Ovary (tissue), 7 donors: ENCODE measurements at regions not wholly inside any gene's neighbourhood (a gene's known extent, or its start where the extent isn't known, plus 50 kb on each side); places are given as distances from the start of the nearest gene placed in this dataset.
A peak's percentile ranks its signal among the peaks of the same experiment; 100 is the strongest.

Experiments
- DNase-seq, 5 donors: peaks; one replicate each; pipeline ENCODE4 v3.0.0-alpha.2; 2019 to 2020
- H3K27ac ChIP-seq, 2 donors: fragments of 200-600 bp; one replicate each; pipeline versions ENCODE4 v1.5.1 to v1.8.0; 2019 to 2022
- H3K27me3 ChIP-seq: fragments of 200-600 bp; one replicate; pipeline ENCODE4 v1.8.0; 2022
- H3K36me3 ChIP-seq: fragments of 200-600 bp; sonication (generic); one replicate; pipeline ENCODE4 v1.5.1; 2019
- H3K4me1 ChIP-seq: one replicate; pipeline ENCODE4 v1.8.1; 2013; ENCODE audit warnings: mild to moderate bottlenecking, moderate library complexity; ENCODE audit not compliant: insufficient read depth
- H3K4me3 ChIP-seq: fragments of 200-600 bp; sonication (generic); one replicate; pipeline ENCODE4 v1.5.1; 2017
- H3K9me3 ChIP-seq, 2 donors: fragments of 200-600 bp in 1 of 2; sonication (generic) in 1 of 2; one replicate each; pipeline versions ENCODE4 v1.5.1 to v1.8.1; 2013 to 2019; ENCODE audit warnings: mild to moderate bottlenecking in 1 of 2, moderate library complexity in 1 of 2
- CTCF ChIP-seq, 3 donors: fragments of 450-650 bp in 2 of 3; fragments of 200-600 bp in 1 of 3; IDR thresholded peaks; one replicate each; pipeline versions ENCODE4 v1.5.1 to v1.8.0; 2016 to 2022; ENCODE audit warnings: antibody characterized with exemption in 3 of 3, mild to moderate bottlenecking in 1 of 3
- EP300 ChIP-seq: sonication (generic); formaldehyde crosslinking; IDR thresholded peaks from one replicate; pipeline ENCODE4 v1.6.1; 2017; ENCODE audit warnings: antibody characterized with exemption
- POLR2A ChIP-seq: fragments of 450-650 bp; IDR thresholded peaks from one replicate; pipeline ENCODE4 v1.6.1; 2017; ENCODE audit warnings: antibody characterized with exemption, mild to moderate bottlenecking, moderate library complexity
- WGBS, 3 donors: extraction: QIAGEN DNeasy Blood & Tissue Kit in 1 of 3; methylation state at CpG; one replicate each; pipeline versions ENCODE4 v1.1.5 to v1.1.7; 2013 to 2017; 5-methylcytosine and 5-hydroxymethylcytosine counted together
- intact Hi-C, 4 donors: fragments of 100-400 bp; cut with DNase I; formaldehyde crosslinking; loops; one replicate each; pipeline versions ENCODE4 v1.11.0 to v1.15.1; 2022 to 2023
- donor health status: DM: no; HTN: no; CAD: no; lungs with moderate emphysema.
- donor health status: DM: no; HTN: no; CAD: no.
- donor health status: Bipolar disorder and iron deficiency.
- donor health status: DM: no; HTN: no; CAD: no.
- donor health status: DM: yes; HTN: yes; CAD: no.

GRCh38 chr17:34710226-34710625 lies 130.8 kb downstream of the TMEM132E start:
- Histone ChIP-seq H3K36me3 (no peaks in the 10 kb centered on the region), H3K9me3 (no peaks in the 10 kb centered on the region), H3K4me3 (no peak overlapping the region), H3K4me1 (no peaks in the 10 kb centered on the region), H3K27ac (no peak overlapping the region), H3K27me3 (no peaks in the 10 kb centered on the region)
- DNase-seq: no peak
- TF ChIP-seq CTCF (IDR thresholded peaks at IDR 0.05): no peak
- TF ChIP-seq EP300: no peak
- TF ChIP-seq POLR2A: no peak
- intact Hi-C loops: no loop called here
- WGBS, 3 donors: 73 to 84% (median 80%) methylated on average over 3 of the region's 3 CpGs

- 20 to 30% (median 25%) methylated on average over 8 of the region's 8 CpGs for WGBS, 3 donors
- no peak for DNase-seq
- intact Hi-C loops: no loop called here
- no peaks in the 10 kb centered on the region for H3K27me3 ChIP-seq
- H3K4me1 ChIP-seq: no peaks in the 10 kb centered on the region
- H3K9me3 ChIP-seq: no peaks in the 10 kb centered on the region
- H3K4me3 ChIP-seq: no peak overlapping the region
- no peaks in the 10 kb centered on the region for H3K36me3 ChIP-seq
- no peak for TF ChIP-seq CTCF (IDR thresholded peaks at IDR 0.05)
- H3K27ac ChIP-seq: no peak overlapping the region
Measured at GRCh38 chr17:34709158-34709754, 129.9 kb downstream of the TMEM132E start.

- DNase-seq: no peak
- H3K27ac ChIP-seq: no peak overlapping the region
- H3K9me3 ChIP-seq: no peaks in the 10 kb centered on the region
- 2 to 4% (median 4%) methylated on average over 4 of the region's 4 CpGs for WGBS, 3 donors
- H3K4me3 ChIP-seq: no peak overlapping the region
- H3K36me3 ChIP-seq: no peaks in the 10 kb centered on the region
- intact Hi-C loops: no loop called here
- H3K4me1 ChIP-seq: no peaks in the 10 kb centered on the region
- TF ChIP-seq POLR2A (no peak), CTCF (IDR thresholded peaks at IDR 0.05) (no peak), EP300 (no peak)
- no peaks in the 10 kb centered on the region for H3K27me3 ChIP-seq
Measured at GRCh38 chr17:34706029-34706428, 126.6 kb downstream of the TMEM132E start.

- no peaks in the 10 kb centered on the region for H3K4me1 ChIP-seq
- no peak overlapping the region for H3K27ac ChIP-seq
- 9 to 17% (median 12%) methylated on average over 3 of the region's 3 CpGs for WGBS, 3 donors
- TF ChIP-seq POLR2A (no peak), EP300 (no peak), CTCF (IDR thresholded peaks at IDR 0.05) (no peak)
- intact Hi-C loops: no loop called here
- H3K36me3 ChIP-seq: no peaks in the 10 kb centered on the region
- no peaks in the 10 kb centered on the region for H3K27me3 ChIP-seq
- H3K9me3 ChIP-seq: no peaks in the 10 kb centered on the region
- no peak overlapping the region for H3K4me3 ChIP-seq
- peak in 1 of 5 donors; percentile 30 for DNase-seq
Measured at GRCh38 chr17:34703533-34703932, 124.2 kb downstream of the TMEM132E start.
